Keratinocyte (primary cell): ENCODE measurements at regions not wholly inside any gene's neighbourhood (a gene's known extent, or its start where the extent isn't known, plus 50 kb on each side); places are given as distances from the start of the nearest gene placed in this dataset.

ENCODE experiments used
- EZH2 ChIP-seq: IDR thresholded peaks from one replicate; pipeline ENCODE4 v1.6.1; 2012; ENCODE audit warnings: inconsistent platforms, mild to moderate bottlenecking, low read length, moderate library complexity
- TF ChIP-seq, protein P1 (sequence below), 3 experiments: IDR thresholded peaks in 1 of 3; conservative IDR thresholded peaks in 1 of 3; optimal IDR thresholded peaks in 1 of 3; 2 replicates in 2 of 3; 3 replicates in 1 of 3; pipeline versions ENCODE3 to v1.5.1; 2011; ENCODE audit warnings: low read length in 3 of 3, mild to moderate bottlenecking in 3 of 3, moderate library complexity in 2 of 3, control low read depth in 1 of 3, inconsistent platforms in 1 of 3; ENCODE audit not compliant: insufficient read depth in 2 of 3; ENCODE audit errors: extremely low read depth in 1 of 3

DNA sequence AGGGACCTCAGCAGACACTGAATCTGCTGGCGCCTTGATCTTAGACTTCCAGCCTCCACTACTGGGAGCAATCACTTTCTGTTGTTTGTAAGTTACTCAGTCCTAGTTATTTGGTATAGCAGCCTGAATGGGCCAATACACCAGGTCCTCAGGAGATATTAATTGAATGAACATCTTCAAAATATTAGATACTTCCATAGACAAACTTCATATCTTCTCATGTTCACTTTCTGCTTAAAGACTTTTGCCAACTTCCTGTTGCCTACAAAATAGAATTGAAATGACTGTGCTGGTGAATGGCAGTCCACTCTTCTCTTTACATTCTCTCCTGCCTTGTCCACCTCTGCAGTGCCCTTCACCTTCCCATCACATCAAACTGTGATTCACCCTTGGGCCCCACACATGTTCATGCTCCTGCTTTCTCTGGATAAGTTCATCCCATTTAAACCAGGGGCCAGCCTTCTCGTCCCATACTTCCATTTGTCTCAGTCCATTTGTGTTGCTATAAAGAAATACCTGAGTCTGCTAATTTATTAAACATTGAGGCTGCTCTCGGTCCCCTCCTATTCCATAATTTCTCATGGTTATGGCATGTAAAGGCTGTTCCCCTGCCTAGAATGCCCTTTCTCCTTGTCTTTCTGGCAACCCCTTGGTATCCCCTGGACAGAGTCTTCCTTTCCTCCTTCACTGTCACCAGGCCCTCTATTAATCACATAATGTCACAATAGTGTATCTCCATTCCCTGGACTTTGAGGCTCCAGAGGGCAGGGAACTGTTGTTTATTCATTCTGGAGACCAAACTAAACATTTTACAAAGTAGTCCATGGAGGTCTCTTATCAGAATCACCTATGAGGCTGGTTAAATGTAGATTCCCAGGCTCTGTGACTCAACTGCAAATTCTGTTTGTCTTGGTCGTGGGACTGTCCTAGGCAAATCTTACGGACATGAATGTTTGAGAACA lies 148.3 kb upstream of the TMEM170B start:
- TF ChIP-seq, protein P1, sequence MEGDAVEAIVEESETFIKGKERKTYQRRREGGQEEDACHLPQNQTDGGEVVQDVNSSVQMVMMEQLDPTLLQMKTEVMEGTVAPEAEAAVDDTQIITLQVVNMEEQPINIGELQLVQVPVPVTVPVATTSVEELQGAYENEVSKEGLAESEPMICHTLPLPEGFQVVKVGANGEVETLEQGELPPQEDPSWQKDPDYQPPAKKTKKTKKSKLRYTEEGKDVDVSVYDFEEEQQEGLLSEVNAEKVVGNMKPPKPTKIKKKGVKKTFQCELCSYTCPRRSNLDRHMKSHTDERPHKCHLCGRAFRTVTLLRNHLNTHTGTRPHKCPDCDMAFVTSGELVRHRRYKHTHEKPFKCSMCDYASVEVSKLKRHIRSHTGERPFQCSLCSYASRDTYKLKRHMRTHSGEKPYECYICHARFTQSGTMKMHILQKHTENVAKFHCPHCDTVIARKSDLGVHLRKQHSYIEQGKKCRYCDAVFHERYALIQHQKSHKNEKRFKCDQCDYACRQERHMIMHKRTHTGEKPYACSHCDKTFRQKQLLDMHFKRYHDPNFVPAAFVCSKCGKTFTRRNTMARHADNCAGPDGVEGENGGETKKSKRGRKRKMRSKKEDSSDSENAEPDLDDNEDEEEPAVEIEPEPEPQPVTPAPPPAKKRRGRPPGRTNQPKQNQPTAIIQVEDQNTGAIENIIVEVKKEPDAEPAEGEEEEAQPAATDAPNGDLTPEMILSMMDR (optimal IDR thresholded peaks at IDR 0.05 in 1 of 3, IDR thresholded peaks at IDR 0.05 in 1 of 3, conservative IDR thresholded peaks at IDR 0.05 in 1 of 3; ENCODE audit: extremely low read depth in 1 of 3, insufficient read depth in 2 of 3, low read length in 3 of 3): no peak
- TF ChIP-seq EZH2: no peak
